ENCODE measurements at regions not wholly inside any gene's neighbourhood (a gene's known extent, or its start where the extent isn't known, plus 50 kb on each side); places are given as distances from the start of the nearest gene placed in this dataset.

DNA sequence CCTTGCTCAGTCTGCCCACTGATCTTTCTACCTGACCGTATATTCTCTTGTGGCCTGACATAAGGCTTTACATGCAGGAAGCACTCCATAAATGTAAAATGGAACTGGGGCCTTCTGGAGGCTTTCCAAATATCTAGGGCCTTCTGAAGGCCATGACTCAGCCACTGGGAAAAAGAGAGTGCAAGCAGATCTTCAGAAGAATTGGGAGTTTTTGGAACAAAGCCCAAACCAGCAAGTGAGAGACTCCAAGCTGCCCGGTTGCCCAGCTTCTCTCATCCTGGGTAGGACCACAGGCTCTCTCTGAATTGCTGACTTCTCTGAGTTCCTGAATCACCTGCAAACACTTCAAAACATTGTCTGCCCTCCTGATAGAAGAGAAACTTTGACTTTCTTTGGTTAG lies 107.9 kb upstream of the BMAL1 start (continued):
- TF ChIP-seq FOSL2 (IDR thresholded peaks at IDR 0.05; ENCODE audit: borderline replicate concordance, low read depth): peak; percentile 72
- no peak for TF ChIP-seq RXRA (IDR thresholded peaks at IDR 0.05; ENCODE audit: borderline replicate concordance, low read depth)
- no peak for TF ChIP-seq ELF1 (IDR thresholded peaks at IDR 0.05)
- TF ChIP-seq TEAD4 (IDR thresholded peaks at IDR 0.05; ENCODE audit: borderline replicate concordance, insufficient read depth): no peak
- no peak for TF ChIP-seq FOXJ3 (CRISPR knock-in tag; IDR thresholded peaks at IDR 0.05)
- no peak for TF ChIP-seq RCOR1 (IDR thresholded peaks at IDR 0.05; ENCODE audit: low read length)
- TF ChIP-seq USF1 (IDR thresholded peaks at IDR 0.05; ENCODE audit: borderline replicate concordance, low read depth): no peak
- no peak for TF ChIP-seq GABPA (IDR thresholded peaks at IDR 0.05; ENCODE audit: low read depth)
- TF ChIP-seq POLR2AphosphoS5 (IDR thresholded peaks at IDR 0.05; ENCODE audit: low read depth, low read length): no peak

DNA sequence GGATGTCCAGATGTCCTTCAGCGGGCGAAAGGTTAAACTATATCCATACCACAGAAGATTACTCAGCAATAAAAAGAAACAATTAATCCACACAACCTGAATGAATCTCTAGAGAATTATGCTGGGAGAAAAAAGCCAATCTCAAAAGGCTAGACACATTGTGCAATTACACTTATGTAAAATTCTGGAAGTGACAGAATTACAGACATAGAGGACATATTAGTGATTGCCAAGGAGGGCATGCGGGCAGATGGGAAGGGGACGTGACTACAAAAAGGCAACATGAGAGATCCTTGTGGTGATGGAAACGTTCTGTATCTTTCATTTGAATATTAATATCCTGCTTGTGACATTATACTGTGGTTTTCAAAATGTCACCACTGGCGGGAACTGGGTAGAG lies 103.5 kb upstream of the BMAL1 start:
- ChIA-PET CTCF (interaction anchor here (1.0 to 3.0 kb wide), 2 partner anchors 9 to 210 kb away, joined by 6 to 14 read pairs; no protein-coding TSS in a partner anchor), POLR2A (no interaction called here)
- H3F3A ChIP-seq (replicated peaks; ENCODE audit: insufficient read depth): no peaks in the 10 kb centered on the region
- no peaks in the 10 kb centered on the region for H3K36me3 ChIP-seq (replicated peaks in 1 of 2; ENCODE audit: control insufficient read depth in 1 of 2, insufficient read depth in 2 of 2, low read length in 1 of 2)
- H3K9me3 ChIP-seq: no peaks in the 10 kb centered on the region
- TF ChIP-seq CTCF (IDR thresholded peaks at IDR 0.05) (no peak), EZH2phosphoT487 (IDR thresholded peaks at IDR 0.05; ENCODE audit: borderline replicate concordance, low read depth) (no peak), NFIC (IDR thresholded peaks at IDR 0.05; ENCODE audit: borderline replicate concordance) (no peak), POLR2AphosphoS5 (IDR thresholded peaks at IDR 0.05; ENCODE audit: low read depth, low read length) (no peak), PBX3 (IDR thresholded peaks at IDR 0.05) (no peak), MEF2A (IDR thresholded peaks at IDR 0.05; ENCODE audit: borderline replicate concordance, low read depth) (no peak), EP300 (IDR thresholded peaks at IDR 0.05; ENCODE audit: borderline replicate concordance in 1 of 2, low read depth in 1 of 2, low read length in 1 of 2) (no peak), FOSL2 (IDR thresholded peaks at IDR 0.05; ENCODE audit: borderline replicate concordance, low read depth) (no peak), FOXJ3 (CRISPR knock-in tag; IDR thresholded peaks at IDR 0.05) (no peak), TEAD4 (IDR thresholded peaks at IDR 0.05; ENCODE audit: borderline replicate concordance, insufficient read depth) (no peak), TCF12 (IDR thresholded peaks at IDR 0.05) (no peak)
- TF ChIP-seq, protein P1, sequence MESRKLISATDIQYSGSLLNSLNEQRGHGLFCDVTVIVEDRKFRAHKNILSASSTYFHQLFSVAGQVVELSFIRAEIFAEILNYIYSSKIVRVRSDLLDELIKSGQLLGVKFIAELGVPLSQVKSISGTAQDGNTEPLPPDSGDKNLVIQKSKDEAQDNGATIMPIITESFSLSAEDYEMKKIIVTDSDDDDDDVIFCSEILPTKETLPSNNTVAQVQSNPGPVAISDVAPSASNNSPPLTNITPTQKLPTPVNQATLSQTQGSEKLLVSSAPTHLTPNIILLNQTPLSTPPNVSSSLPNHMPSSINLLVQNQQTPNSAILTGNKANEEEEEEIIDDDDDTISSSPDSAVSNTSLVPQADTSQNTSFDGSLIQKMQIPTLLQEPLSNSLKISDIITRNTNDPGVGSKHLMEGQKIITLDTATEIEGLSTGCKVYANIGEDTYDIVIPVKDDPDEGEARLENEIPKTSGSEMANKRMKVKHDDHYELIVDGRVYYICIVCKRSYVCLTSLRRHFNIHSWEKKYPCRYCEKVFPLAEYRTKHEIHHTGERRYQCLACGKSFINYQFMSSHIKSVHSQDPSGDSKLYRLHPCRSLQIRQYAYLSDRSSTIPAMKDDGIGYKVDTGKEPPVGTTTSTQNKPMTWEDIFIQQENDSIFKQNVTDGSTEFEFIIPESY (IDR thresholded peaks at IDR 0.05; ENCODE audit: borderline replicate concordance, low read depth): no peak
- no peaks in the 10 kb centered on the region for H3K27me3 ChIP-seq (ENCODE audit: insufficient read depth)
- no peak for DNase-seq
- no peaks in the 10 kb centered on the region for H3K79me2 ChIP-seq (ENCODE audit: insufficient read depth)
- no peaks in the 10 kb centered on the region; the same call in 1 of the 2 replicates for H3K9me2 ChIP-seq
- no peaks in the 10 kb centered on the region for H4K20me1 ChIP-seq (ENCODE audit: insufficient read depth)
- no peak overlapping the region for H2AFZ ChIP-seq (ENCODE audit: low read depth)
- H3K9ac ChIP-seq: no peak overlapping the region
- no peak overlapping the region for H3K4me2 ChIP-seq
- 83% methylated on average over 6 of the region's 6 CpGs for WGBS (ENCODE audit: low lambda C conversion rate)
- H3K4me1 ChIP-seq (ENCODE audit: control insufficient read depth in 1 of 2, insufficient read depth in 2 of 2, low read depth in 1 of 2, low read length in 1 of 2): no peaks in the 10 kb centered on the region
- H3K27ac ChIP-seq (ENCODE audit: low read depth in 2 of 2, low read length in 1 of 2): no peak overlapping the region
- H3K4me3 ChIP-seq (ENCODE audit: low read depth in 2 of 2, low read length in 1 of 2): no peak overlapping the region

Data from SK-N-SH (cell line).